ENCODE measurements at regions not wholly inside any gene's neighbourhood (a gene's known extent, or its start where the extent isn't known, plus 50 kb on each side); places are given as distances from the start of the nearest gene placed in this dataset.
"Not testable (repeated sequence)": the region's sequence is repeated elsewhere in the genome, so short reads cannot be mapped to it uniquely, and the experiment has no call there.

DNA sequence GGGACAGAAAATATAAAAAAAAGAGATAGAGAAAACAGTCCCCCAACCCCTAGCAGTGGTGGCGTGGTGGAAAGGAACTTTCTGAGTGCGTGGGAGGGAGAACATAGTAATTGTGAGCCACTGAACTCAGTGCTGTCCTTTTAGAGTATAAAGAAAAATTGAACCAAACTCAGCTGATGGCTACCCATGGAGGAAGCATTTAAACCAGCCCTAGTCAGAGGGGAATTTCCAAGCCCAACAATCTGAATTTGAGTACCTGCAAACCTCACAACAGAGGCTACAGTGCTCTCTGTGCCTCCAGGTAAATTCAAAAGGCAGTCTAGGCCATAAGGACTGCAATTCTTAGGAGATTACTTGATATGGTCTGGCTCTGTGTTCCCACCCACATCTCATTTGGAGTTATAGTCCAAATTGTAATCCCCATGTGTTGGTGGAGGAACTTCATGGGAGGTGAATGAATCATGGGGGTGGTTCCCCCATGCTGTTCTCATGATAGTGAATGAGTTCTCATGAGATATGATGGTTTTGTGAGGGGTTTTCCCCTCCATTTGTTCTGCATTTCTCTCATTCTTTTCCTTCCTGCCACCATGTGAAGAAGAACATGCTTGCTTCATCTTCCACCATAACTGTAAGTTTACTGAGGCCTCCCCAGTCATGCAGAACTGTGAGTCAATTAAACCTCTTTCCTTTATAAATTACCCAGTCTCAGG lies 687.8 kb downstream of the FAM181B start:
- DNase-seq, result no peak

GRCh38 chr11:82043316-82043715 lies 690.3 kb downstream of the FAM181B start:
- DNase-seq, result no peak

- DNase-seq, result no peak
Measured at GRCh38 chr11:82041764-82042163, 691.9 kb downstream of the FAM181B start.

GRCh38 chr11:82038154-82038553 lies 695.5 kb downstream of the FAM181B start:
- no peak for DNase-seq

GRCh38 chr11:82034527-82034926 lies 699.1 kb downstream of the FAM181B start:
- DNase-seq, result no peak

DNA sequence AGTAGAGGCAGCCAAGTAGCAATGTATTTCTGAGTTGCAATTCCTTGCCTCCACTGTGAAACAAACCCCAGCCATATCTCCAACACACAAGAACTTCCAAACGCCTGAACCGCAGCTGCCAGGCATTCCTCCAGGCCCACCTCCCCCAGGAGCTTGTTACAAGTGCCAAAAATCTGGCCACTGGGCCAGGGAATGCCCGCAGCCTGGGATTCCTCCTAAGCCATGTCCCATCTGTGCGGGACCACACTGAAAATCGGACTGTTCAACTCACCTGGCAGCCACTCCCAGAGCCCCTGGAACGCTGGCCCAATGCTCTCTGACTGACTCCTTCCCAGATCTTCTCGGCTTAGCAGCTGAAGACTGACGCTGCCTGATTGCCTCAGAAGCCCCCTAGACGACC lies 706.3 kb downstream of the FAM181B start:
- DNase-seq, result not testable (repeated sequence)

- no peak for DNase-seq
Measured at GRCh38 chr11:82024760-82025159, 708.9 kb downstream of the FAM181B start.

- no peak for DNase-seq
Measured at GRCh38 chr11:82012276-82012675, 721.4 kb downstream of the FAM181B start.

DNA sequence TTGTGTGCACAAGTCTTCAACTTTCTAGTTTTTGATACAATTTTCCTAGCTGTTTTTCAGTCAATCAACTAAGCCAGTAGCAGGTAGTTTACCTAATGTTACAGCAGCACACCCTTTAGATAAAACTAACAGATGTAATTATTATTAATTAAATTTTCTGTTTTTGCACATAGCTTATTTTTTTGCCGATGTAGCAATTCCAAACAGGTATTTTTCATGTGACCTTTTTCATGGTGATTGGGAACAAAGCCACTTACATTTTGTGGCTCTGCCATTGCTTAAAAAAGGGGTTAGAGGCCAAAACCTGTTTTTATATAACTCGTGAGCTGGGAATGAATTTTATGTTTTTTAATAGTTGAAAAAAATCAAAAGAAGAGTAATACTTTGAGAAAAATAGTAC lies 724.5 kb downstream of the FAM181B start:
- no peak for DNase-seq

DNA sequence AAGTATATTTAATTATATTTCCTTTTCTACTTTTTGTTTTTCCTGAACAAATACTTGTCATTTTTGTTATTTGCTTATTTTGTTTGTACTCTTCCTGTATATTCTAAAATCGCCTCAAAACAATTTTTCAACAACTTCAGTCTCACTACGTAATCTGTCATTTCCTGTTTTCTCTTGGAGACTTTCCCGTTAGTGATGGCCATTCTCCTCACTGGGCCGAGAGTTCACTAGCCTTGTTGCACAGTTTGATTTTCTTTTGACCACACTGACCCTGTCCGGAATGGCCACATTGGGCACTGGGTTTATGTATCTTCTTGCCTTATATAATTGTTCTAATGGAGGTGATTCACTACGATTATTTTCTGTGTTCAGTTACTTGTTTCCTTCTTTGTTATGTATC lies 726.1 kb downstream of the FAM181B start:
- no peak for DNase-seq

DNA sequence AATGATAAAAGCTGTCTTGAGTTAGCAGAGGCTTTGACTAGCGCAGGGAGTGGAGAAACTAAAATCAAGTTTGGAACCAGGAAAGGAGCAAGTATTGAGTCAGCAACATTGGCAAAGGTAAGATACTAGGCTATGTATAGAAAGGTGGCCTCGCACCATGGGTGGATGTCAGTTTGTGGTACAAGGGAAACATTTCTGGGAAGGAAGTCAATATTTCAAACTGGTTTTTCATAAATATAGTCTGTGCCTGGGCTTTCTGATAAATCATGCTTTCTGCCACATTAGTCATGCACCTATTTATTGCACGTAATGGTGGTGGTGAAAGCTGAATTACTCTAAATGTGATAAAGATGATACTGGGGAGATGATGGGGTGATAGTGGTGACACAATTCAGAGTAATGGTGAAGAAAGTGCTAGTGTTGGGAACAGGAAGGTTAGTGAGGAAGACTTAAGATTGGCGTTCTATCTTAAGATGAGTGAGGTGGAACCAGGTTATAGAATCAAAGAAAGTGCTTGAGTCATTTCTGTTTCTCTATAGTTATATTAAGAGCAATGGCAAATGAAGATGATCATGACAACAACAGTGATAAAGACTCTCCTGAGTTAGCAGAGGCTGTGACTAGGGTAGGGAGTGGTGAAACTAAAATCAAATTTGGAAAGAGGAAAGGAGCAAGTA lies 729.0 kb downstream of the FAM181B start:
- no peak for DNase-seq

- no peak for DNase-seq
Measured at GRCh38 chr11:82003671-82004515, 729.8 kb downstream of the FAM181B start.

GRCh38 chr11:82003024-82003423 lies 730.6 kb downstream of the FAM181B start:
- DNase-seq, result no peak

- no peak for DNase-seq
Measured at GRCh38 chr11:81995889-81996288, 737.8 kb downstream of the FAM181B start.

- DNase-seq, result no peak
Measured at GRCh38 chr11:81993755-81994154, 739.9 kb downstream of the FAM181B start.

DNA sequence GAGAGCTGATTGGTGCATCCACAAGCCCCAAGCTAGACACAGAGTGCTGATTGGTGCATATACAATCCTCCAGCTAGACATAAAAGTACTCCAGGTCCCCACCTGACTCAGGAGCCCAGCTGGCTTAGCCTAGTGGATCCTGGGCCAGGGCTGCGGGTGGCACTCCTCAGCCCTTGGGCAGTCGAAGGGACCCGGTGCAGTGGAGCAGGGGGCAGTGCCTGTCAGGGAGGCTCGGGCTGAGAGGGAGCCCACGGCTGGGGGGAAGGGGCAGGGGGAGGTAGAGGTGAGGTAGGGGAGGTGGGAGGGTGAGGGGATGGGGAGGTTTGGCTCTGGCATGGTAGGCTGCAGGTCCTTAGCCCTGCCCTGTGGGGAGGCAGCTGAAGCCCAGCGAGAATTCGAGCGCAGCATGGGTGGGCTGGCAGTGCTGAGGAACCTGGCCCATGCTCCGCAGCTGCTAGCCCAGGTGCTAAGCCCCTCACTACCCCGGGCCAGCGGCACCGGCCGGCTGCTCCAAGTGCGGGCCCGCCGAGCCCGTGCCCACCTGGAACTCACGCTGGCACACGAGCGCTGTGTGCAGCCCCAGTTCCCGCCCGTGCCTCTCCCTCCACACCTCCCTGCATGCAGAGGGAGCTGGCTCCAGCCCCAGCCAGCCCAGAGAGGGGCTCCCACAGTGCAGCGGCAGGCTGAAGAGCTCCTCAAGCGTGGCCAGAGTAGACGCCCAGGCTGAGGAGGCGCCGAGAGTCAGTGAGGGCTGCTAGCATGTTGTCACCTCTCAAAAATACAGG lies 742.8 kb downstream of the FAM181B start:
- no peak for DNase-seq

- DNase-seq, result no peak
Measured at GRCh38 chr11:81989093-81989492, 744.6 kb downstream of the FAM181B start.

DNA sequence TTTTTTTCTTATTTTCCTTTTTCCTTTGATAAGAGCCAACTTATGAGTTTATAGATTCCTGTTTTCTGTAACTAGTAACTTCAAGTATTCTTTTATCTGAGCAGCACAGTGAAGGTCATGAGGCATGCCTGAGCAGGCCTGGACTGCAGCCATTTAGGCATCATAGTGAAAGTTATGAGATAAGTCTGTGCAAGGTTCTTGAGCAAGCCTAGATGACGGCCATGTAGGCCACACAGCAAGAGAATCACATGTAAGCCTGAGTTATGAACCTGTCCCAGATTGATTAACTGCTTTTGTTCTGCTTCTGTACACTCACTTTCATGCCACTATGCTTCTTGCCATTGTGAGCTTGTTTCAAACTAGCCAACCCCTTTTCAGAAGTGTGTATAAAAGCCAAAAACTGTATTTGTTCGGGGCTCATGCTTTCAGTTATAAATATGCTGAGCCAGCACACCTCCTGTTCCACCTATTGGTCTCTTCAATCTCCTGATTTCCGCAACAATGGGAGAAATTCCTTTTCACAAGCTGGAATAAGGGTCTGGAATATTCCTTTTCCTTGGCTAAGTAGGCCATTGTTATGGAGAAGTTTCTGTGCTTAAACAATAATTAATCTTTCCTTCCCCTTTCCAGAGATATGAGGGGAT lies 745.7 kb downstream of the FAM181B start:
- no peak for DNase-seq

DNA sequence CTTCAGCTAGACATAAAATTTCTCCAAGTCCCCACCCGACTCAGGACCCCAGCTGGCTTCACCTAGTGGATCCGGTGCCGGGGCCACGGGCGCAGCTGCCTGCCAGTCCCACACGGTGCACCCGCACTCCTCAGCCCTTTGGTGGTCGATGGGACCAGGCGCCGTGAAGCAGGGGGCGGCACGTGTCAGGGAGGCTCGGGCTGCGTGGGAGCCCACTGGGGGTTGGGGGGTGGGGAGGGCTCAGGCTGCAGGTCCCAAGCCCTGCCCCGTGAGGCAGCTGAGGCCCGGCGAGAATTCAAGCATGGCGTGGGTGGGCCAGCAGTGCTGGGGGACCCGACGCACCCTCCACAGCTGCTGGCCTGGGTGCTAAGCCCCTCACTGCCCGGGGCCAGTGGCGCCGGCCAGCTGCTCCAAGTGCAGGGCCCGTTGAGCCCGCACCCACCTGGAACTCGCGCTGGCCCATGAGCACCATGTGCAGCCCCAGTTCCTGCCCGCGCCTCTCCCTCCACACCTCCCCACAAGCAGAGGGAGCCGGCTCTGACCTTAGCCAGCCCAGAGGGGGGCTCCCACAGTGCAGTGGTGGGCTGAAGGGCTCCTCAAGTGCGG lies 747.0 kb downstream of the FAM181B start:
- no peak for DNase-seq

GRCh38 chr11:81979448-81979847 lies 754.2 kb downstream of the FAM181B start:
- DNase-seq, result no peak

- no peak for DNase-seq
Measured at GRCh38 chr11:81975261-81975900, 758.3 kb downstream of the FAM181B start.
